IMR-90 (cell line): ENCODE measurements at regions not wholly inside any gene's neighbourhood (a gene's known extent, or its start where the extent isn't known, plus 50 kb on each side); places are given as distances from the start of the nearest gene placed in this dataset.

Experiments
- ATAC-seq: fragments of 200-7000 bp; cut with Tn5 transposase; 2 replicates; pipeline ENCODE4 v1.9.1; 2020; ENCODE audit warnings: low read depth, mild to moderate bottlenecking, moderate library complexity
- BruUV-seq: library from RNA; stranded (reverse); fragments of 400-500 nt; replicated peaks from 2 replicates; lab custom pipeline; 2021; lab: Mats Ljungman, UMichigan
- CTCF ChIA-PET: fragments of 300-600 bp; formaldehyde crosslinking; extraction: SDS; loops from one replicate; lab custom pipeline; 2021; ENCODE audit warnings: antibody characterized with exemption; lab: Yijun Ruan, JAX
- POLR2A ChIA-PET: fragments of 300-600 bp; sonication (Branson Sonifier 250); formaldehyde crosslinking; loops from one replicate; lab custom pipeline; 2022; ENCODE audit warnings: antibody characterized with exemption; ENCODE audit not compliant: unreplicated experiment; lab: Charles Lee
- DNase-seq: peaks from one replicate; pipeline ENCODE4 v3.0.0; 2013
- H2AFZ ChIP-seq: replicated peaks from 2 replicates; pipeline ENCODE3; 2013; ENCODE audit warnings: low read length, mild to moderate bottlenecking; ENCODE audit not compliant: poor library complexity
- H2AK5ac ChIP-seq: 2 replicates; pipeline ENCODE4 v1.6.1; 2013; ENCODE audit warnings: low read depth, low read length, inconsistent platforms
- H2AK9ac ChIP-seq: replicated peaks from 2 replicates; pipeline ENCODE3; 2013; ENCODE audit warnings: mild to moderate bottlenecking, low read depth, low read length, moderate library complexity; ENCODE audit not compliant: poor library complexity
- H2BK120ac ChIP-seq: 2 replicates; pipeline ENCODE4 v1.6.1; 2013; ENCODE audit warnings: low read depth, low read length, inconsistent platforms
- H2BK15ac ChIP-seq: 3 replicates; pipeline ENCODE4 v1.6.1; 2013; ENCODE audit warnings: low read depth, low read length, inconsistent platforms
- H2BK20ac ChIP-seq: 2 replicates; pipeline ENCODE4 v1.6.1; 2013; ENCODE audit warnings: low read depth, mild to moderate bottlenecking, inconsistent platforms, low read length, moderate library complexity
- H2BK5ac ChIP-seq: 2 replicates; pipeline ENCODE4 v1.6.1; 2013; ENCODE audit warnings: mild to moderate bottlenecking, low read depth, low read length, inconsistent platforms; ENCODE audit not compliant: poor library complexity, severe bottlenecking
- H3K14ac ChIP-seq: replicated peaks from 2 replicates; pipeline ENCODE4 v1.6.1; 2013; ENCODE audit warnings: low read depth, low read length, inconsistent platforms
- H3K18ac ChIP-seq: 2 replicates; pipeline ENCODE4 v1.6.1; 2013; ENCODE audit warnings: low read depth, low read length, control low read depth
- H3K23ac ChIP-seq: 2 replicates; pipeline ENCODE4 v1.6.1; 2013; ENCODE audit warnings: low read depth, low read length, inconsistent platforms
- H3K27ac ChIP-seq: 2 replicates; pipeline ENCODE4 v1.5.1; 2013; ENCODE audit warnings: mild to moderate bottlenecking, control low read depth, low read length; ENCODE audit not compliant: insufficient read depth
- H3K27me3 ChIP-seq: 2 replicates; pipeline ENCODE4 v1.6.1; 2013; ENCODE audit warnings: low read length; ENCODE audit not compliant: control insufficient read depth, insufficient read depth
- H3K36me3 ChIP-seq: 2 replicates; pipeline ENCODE4 v1.6.1; 2013; ENCODE audit warnings: low read length, mixed read lengths; ENCODE audit not compliant: control insufficient read depth, insufficient read depth
- H3K4ac ChIP-seq: 2 replicates; pipeline ENCODE4 v1.6.1; 2013; ENCODE audit warnings: low read depth, low read length, inconsistent platforms
- H3K4me1 ChIP-seq: 2 replicates; pipeline ENCODE4 v1.6.1; 2013; ENCODE audit warnings: low read length, mixed read lengths; ENCODE audit not compliant: control insufficient read depth, insufficient read depth
- H3K4me2 ChIP-seq: 2 replicates; pipeline ENCODE4 v1.6.1; 2013; ENCODE audit warnings: low read depth, mild to moderate bottlenecking, control low read depth, low read length, moderate library complexity
- H3K4me3 ChIP-seq: 2 replicates; pipeline ENCODE4 v1.5.1; 2013; ENCODE audit warnings: low read depth, mild to moderate bottlenecking, control low read depth, low read length, moderate library complexity; ENCODE audit not compliant: insufficient read depth
- H3K56ac ChIP-seq: 2 replicates; pipeline ENCODE4 v1.6.1; 2013; ENCODE audit warnings: low read length, inconsistent platforms; ENCODE audit not compliant: insufficient read depth; ENCODE audit errors: extremely low read depth
- H3K79me1 ChIP-seq, 2 experiments: 2 replicates each; pipeline ENCODE4 v1.6.1; 2013; ENCODE audit warnings: low read length in 2 of 2, inconsistent platforms in 1 of 2, low read depth in 1 of 2
- H3K9ac ChIP-seq: 2 replicates; pipeline ENCODE4 v1.6.1; 2013; ENCODE audit warnings: low read depth, low read length, control low read depth
- H3K9me1 ChIP-seq: 2 replicates; pipeline ENCODE4 v1.6.1; 2013; ENCODE audit warnings: low read length, inconsistent platforms; ENCODE audit not compliant: insufficient read depth
- H3K9me3 ChIP-seq: 2 replicates; pipeline ENCODE4 v1.6.1; 2013; ENCODE audit warnings: low read length; ENCODE audit not compliant: control insufficient read depth, insufficient read depth
- H4K20me1 ChIP-seq: 2 replicates; pipeline ENCODE4 v1.6.1; 2013; ENCODE audit warnings: low read length, inconsistent platforms; ENCODE audit not compliant: insufficient read depth
- H4K5ac ChIP-seq: 2 replicates; pipeline ENCODE4 v1.6.1; 2013; ENCODE audit warnings: mild to moderate bottlenecking, low read depth, low read length, control low read depth
- H4K8ac ChIP-seq, 2 experiments: 2 replicates each; pipeline ENCODE4 v1.6.1; 2013; ENCODE audit warnings: low read depth in 2 of 2, low read length in 2 of 2, control low read depth in 1 of 2, inconsistent platforms in 1 of 2
- H4K91ac ChIP-seq: 2 replicates; pipeline ENCODE4 v1.6.1; 2013; ENCODE audit warnings: low read depth, low read length, inconsistent platforms; ENCODE audit not compliant: insufficient read depth
- CTCF ChIP-seq: conservative IDR thresholded peaks from 2 replicates; pipeline ENCODE4 v1.5.1; 2012; ENCODE audit warnings: mild to moderate bottlenecking, low read depth, low read length, improper control_type of control experiment
- MXI1 ChIP-seq: IDR thresholded peaks from 2 replicates; pipeline ENCODE4 v1.6.1; 2012; ENCODE audit warnings: low read depth, mild to moderate bottlenecking, low read length, moderate library complexity, borderline replicate concordance
- RAD21 ChIP-seq: IDR thresholded peaks from 2 replicates; pipeline ENCODE4 v1.6.1; 2012; ENCODE audit warnings: low read length, improper control_type of control experiment
- WGBS, 2 experiments: methylation state at CpG; one replicate each; pipeline versions ENCODE4 v1.1.5 to v1.1.7; 2013; ENCODE audit warnings: missing lambda C conversion rate in 2 of 2; ENCODE audit not compliant: insufficient read length in 1 of 2; ENCODE audit errors: extremely low coverage in 2 of 2; 5-methylcytosine and 5-hydroxymethylcytosine counted together
- dilution Hi-C: fragments of 300-500 bp; cut with HindIII; formaldehyde crosslinking; loops from one replicate; pipeline ENCODE4 v1.14.3; 2018; ENCODE audit warnings: low sequenced_read_pairs; ENCODE audit not compliant: unreplicated experiment
- in situ Hi-C: fragments of 300-500 bp; cut with MboI; formaldehyde crosslinking; loops from 3 replicates; pipeline ENCODE4 v1.14.3; 2019; ENCODE audit warnings: low sequenced_read_pairs, inconsistent platforms, mixed read lengths
- intact Hi-C: fragments of 100-400 bp; cut with micrococcal nuclease; formaldehyde crosslinking; loops from 2 replicates; pipeline ENCODE4 v1.10.0; 2022

- Histone ChIP-seq H3K9me3 (peaks cover 2% of the 10 kb centered on the region; the same call in 1 of the 2 replicates), H4K5ac (no peak overlapping the region), H3K14ac (no peak overlapping the region), H3K4me1 (no peaks in the 10 kb centered on the region), H3K9ac (no peak overlapping the region), H3K4ac (no peak overlapping the region), H3K23ac (no peak overlapping the region), H2AK9ac (no peak overlapping the region), H3K4me2 (no peak overlapping the region), H2AK5ac (no peak overlapping the region), H4K8ac (no peak overlapping the region), H2BK5ac (no peak overlapping the region), H3K36me3 (no peaks in the 10 kb centered on the region), H3K27ac (no peak overlapping the region), H3K4me3 (no peak overlapping the region), H3K9me1 (no peaks in the 10 kb centered on the region), H2AFZ (no peak overlapping the region), H3K18ac (no peak overlapping the region), H3K27me3 (no peaks in the 10 kb centered on the region), H3K79me1 (no peaks in the 10 kb centered on the region), H4K91ac (no peak overlapping the region), H4K20me1 (no peaks in the 10 kb centered on the region), H2BK120ac (no peak overlapping the region), H2BK15ac (no peak overlapping the region), H2BK20ac (no peak overlapping the region), H3K56ac (no peak overlapping the region)
- WGBS, 2 experiments: no CpG with 5 or more reads among the region's 6 CpGs
- no peak for TF ChIP-seq RAD21
- no peak for TF ChIP-seq CTCF
- no peak for TF ChIP-seq MXI1
- CTCF ChIA-PET: no interaction called here
- in situ Hi-C loops: no loop called here
- dilution Hi-C loops: no loop called here
- no TSS peak for BruUV-seq
- DNase-seq (no peak), ATAC-seq (no peak)
- intact Hi-C loops: no loop called here
- POLR2A ChIA-PET: no interaction called here
These were observed 378.9 kb downstream of the PCDH20 start for GRCh38 chr13:61036715-61037114.
